ENCODE measurements at regions not wholly inside any gene's neighbourhood (a gene's known extent, or its start where the extent isn't known, plus 50 kb on each side); places are given as distances from the start of the nearest gene placed in this dataset.

DNA sequence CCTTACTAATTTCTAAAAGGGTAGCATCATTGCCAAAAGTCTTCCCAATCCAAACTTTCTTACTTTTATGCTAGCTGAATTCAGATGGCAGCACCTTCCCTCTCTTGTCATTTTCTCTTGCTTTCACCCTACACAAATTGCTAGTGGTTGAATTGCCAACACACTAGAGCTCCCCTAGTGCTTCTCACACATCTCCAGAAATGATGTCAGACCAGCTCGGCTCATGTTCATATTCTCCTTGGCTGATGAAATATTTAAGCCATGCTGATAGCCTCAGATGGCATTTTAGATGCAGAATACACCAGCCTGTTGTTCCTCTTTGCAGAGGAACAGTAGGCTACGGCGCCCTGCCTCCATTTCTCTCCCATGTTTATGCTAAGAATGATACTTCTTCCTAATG lies 256.9 kb downstream of the PTBP2 start:
- TF ChIP-seq POLR2A (IDR thresholded peaks at IDR 0.05), result no peak
- TF ChIP-seq, protein P1, sequence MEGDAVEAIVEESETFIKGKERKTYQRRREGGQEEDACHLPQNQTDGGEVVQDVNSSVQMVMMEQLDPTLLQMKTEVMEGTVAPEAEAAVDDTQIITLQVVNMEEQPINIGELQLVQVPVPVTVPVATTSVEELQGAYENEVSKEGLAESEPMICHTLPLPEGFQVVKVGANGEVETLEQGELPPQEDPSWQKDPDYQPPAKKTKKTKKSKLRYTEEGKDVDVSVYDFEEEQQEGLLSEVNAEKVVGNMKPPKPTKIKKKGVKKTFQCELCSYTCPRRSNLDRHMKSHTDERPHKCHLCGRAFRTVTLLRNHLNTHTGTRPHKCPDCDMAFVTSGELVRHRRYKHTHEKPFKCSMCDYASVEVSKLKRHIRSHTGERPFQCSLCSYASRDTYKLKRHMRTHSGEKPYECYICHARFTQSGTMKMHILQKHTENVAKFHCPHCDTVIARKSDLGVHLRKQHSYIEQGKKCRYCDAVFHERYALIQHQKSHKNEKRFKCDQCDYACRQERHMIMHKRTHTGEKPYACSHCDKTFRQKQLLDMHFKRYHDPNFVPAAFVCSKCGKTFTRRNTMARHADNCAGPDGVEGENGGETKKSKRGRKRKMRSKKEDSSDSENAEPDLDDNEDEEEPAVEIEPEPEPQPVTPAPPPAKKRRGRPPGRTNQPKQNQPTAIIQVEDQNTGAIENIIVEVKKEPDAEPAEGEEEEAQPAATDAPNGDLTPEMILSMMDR (IDR thresholded peaks at IDR 0.05), result no peak
